ENCODE measurements at regions not wholly inside any gene's neighbourhood (a gene's known extent, or its start where the extent isn't known, plus 50 kb on each side); places are given as distances from the start of the nearest gene placed in this dataset.
A peak's percentile ranks its signal among the peaks of the same experiment; 100 is the strongest.

- no peak for DNase-seq
These were observed 285.7 kb downstream of the CRPPA start for GRCh38 chr7:16135658-16136057.

GRCh38 chr7:16130111-16131110 lies 290.9 kb downstream of the CRPPA start:
- no peak for DNase-seq

GRCh38 chr7:16129431-16130110 lies 291.8 kb downstream of the CRPPA start:
- DNase-seq: no peak

GRCh38 chr7:16123117-16123770 lies 298.1 kb downstream of the CRPPA start:
- DNase-seq: no peak

GRCh38 chr7:16121876-16122390 lies 299.4 kb downstream of the CRPPA start:
- DNase-seq: no peak

GRCh38 chr7:16115374-16115773 lies 306.0 kb downstream of the CRPPA start:
- DNase-seq: no peak

GRCh38 chr7:16114633-16115032 lies 306.7 kb downstream of the CRPPA start:
- peak in 1 of 2 donors; percentile 6 for DNase-seq

GRCh38 chr7:16114071-16114470 lies 307.3 kb downstream of the CRPPA start:
- no peak for DNase-seq

GRCh38 chr7:16113058-16113457 lies 308.3 kb downstream of the CRPPA start:
- DNase-seq: no peak

GRCh38 chr7:16106869-16107268 lies 314.5 kb downstream of the CRPPA start:
- DNase-seq: no peak

- DNase-seq: no peak
These were observed 315.0 kb downstream of the CRPPA start for GRCh38 chr7:16106300-16106699.

GRCh38 chr7:16099302-16099849 lies 322.0 kb downstream of the CRPPA start:
- no peak for DNase-seq

GRCh38 chr7:16098585-16099179 lies 322.7 kb downstream of the CRPPA start:
- DNase-seq: no peak

GRCh38 chr7:16098058-16098457 lies 323.3 kb downstream of the CRPPA start:
- no peak for DNase-seq

- no peak for DNase-seq
These were observed 326.0 kb downstream of the CRPPA start for GRCh38 chr7:16095171-16095950.

GRCh38 chr7:16094651-16095050 lies 326.7 kb downstream of the CRPPA start:
- DNase-seq: no peak

GRCh38 chr7:16092711-16093110 lies 328.6 kb downstream of the CRPPA start:
- no peak for DNase-seq

- no peak for DNase-seq
These were observed 329.5 kb downstream of the CRPPA start for GRCh38 chr7:16091701-16092310.

GRCh38 chr7:16089801-16090200 lies 331.5 kb downstream of the CRPPA start:
- no peak for DNase-seq

- no peak for DNase-seq
These were observed 332.1 kb downstream of the CRPPA start for GRCh38 chr7:16089191-16089590.

GRCh38 chr7:16086743-16087142 lies 334.6 kb downstream of the CRPPA start:
- DNase-seq: no peak
